GM21529 (cell line): ENCODE measurements at regions not wholly inside any gene's neighbourhood (a gene's known extent, or its start where the extent isn't known, plus 50 kb on each side); places are given as distances from the start of the nearest gene placed in this dataset.

ENCODE experiments used
- ATAC-seq: cut with Tn5 transposase; IDR thresholded peaks from one replicate; pipeline ENCODE4 v1.9.1; 2021; ENCODE audit not compliant: unreplicated experiment

DNA sequence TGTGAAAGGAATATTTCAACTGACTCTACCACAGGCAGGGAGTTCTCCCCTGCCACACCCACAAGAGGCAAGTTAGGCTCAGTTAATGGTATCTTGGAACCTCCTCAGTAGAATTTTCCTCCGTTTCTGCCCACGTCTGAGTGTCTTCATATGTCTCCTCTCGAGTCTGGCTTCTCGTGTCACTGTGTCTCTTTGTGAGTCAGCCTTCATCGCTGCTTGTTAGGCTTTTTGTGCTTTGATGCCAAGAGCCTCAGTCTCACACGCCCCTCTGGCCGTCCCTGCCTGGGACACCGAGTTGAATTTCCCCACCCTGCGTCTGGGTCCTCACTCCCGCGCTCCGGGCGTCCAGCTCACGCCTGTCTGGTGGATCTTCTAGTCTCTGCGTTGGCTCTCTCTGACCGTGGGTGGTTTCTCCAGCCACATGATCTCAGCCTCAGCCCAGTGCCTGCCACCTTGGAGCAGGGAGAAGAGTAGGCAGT lies 125.7 kb upstream of the GADD45A start:
- no peak for ATAC-seq

DNA sequence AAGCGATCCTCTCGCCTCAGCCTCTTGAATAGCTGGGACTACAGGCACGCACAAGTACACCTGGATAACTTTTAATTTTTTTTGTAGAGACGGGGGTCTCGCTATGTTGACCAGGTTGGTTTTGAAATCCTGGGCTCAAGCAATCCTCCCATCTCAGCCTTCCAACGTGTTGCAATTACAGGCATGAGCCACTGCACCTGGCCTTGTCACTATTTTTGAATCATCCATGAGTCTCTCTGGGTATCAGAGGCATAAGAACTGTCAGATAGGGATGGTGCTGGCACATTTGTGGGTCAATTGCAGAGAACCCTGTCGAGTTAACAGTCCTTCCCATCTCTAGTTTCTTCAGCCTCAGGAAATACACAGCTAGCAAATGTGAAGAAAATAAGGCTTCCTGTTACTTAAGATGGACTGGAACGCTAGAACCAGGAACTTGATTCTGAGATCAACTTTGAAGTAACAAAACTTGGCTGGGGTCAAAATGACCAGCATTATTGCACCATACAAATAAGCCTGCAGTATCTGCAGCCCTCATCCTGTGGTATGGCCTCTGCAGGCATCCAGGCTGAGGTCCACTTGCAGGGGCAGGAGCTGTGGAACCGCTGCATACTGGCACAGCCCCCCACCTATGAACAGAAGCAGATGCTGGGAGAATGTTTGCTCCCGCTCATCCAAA lies 124.3 kb upstream of the GADD45A start:
- no peak for ATAC-seq

DNA sequence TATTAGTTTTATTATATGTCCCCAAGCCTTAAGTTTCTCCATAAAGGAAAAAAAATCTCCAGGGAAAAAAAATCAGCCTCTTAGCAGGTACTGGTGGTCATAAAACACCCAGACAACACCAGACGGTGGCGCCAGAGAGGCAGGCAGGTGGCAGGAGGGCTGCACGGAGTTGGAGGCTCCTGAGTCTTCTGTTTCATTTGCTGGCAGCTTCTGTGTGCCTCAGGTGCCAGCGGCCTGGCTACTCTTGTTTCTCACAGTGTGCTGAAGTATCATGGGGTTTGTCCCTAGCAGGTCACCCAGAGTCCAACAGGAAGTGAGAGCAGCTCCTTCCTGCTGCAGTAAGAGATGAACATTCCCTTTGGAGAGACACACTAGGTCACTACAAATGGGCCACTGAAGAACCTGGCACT lies 123.3 kb upstream of the GADD45A start:
- ATAC-seq = peak; percentile 89

DNA sequence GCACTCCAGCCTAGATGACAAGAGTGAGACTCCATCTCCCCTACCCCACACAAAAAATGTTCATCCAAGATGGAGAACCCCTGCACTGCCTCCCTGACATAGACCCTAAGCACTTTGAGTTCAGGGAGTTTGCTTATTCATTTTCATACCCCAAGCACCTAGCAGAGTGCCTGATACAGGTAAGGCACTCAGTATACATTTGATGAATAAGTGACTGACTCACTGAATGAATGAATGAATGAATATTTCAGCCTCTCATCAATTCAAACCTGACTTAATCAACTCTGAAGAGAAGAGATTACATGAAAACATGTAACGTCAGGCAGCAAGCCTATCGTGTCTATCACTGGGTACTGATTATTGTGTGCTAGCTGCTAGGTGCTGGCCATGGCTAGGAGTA lies 121.3 kb upstream of the GADD45A start:
- no peak for ATAC-seq

DNA sequence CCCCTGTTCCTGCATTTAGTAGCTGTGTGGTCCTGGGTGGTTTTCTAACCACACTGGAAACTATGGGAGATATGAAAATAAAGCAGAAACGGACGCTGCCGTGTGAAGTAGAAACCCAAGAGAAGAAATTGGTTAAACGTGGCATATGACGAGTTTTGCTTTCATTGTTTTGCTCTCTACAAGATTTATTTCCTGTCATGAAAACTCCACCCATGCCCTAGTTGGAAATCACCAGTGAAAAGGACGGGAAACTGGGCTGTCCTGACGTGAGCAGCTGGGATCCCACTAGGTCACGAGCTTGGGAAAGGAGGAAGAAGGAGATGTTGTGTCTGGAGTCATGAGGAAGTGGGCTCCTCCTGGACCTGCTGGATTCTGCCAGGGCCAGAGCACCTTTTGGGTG lies 120.8 kb upstream of the GADD45A start:
- no peak for ATAC-seq

DNA sequence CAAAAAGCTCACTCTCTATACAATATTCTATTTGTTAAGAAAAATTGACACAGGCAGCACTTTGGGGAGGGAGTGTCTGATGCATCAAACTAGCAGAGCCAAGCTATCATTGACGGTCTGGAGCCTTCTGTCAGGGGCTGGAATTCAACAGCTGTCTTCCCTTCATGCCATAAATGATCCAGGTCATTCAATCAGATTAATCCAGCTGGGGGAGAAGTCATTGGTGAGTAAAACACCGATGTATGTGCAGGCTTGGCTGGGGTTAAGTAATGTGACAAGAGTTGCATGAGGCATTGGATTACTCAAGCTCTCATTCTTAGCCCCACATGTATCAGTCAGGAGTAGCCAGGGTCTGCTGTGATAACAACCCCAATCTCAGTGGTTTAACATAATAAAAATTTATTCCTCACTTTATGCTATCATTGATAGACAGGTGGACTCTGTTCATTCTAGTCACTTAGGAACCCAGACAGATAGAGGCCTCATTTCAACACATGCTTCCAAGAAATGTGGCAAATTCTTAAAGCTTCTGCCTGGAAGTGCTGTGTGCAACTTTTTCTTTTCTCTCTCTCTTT lies 118.1 kb upstream of the GADD45A start:
- ATAC-seq = no peak

DNA sequence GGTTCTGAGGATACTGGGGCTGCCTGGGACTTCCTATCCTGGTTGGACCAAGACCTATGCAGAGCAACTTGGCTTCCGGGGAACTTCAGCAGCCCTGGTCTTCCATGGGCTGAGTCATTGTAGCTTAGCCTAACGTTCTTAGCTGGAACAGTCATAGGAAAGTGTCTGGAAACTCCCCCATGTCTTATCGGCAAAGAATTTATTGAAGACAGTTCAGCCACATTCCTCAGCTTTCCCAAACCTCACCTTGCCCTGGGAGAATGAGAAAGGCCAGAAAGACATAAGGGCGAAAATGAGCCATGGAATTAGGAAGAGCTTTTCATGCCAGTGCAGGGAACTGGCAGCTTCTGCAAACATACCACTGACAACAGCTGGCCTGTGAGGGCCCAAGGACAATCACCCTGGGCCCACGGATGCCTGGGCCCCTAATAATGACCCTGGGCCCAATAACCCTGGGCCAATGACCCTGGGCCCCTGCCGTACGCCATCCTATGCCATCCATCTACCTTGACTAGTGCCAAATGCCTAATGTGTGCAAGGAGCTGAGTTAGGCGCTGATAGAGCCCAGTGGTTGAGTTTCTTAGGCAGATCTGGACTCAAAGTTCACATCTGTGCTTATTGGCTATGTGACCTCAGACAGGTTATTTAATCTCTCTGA lies 114.4 kb upstream of the GADD45A start:
- no peak for ATAC-seq

DNA sequence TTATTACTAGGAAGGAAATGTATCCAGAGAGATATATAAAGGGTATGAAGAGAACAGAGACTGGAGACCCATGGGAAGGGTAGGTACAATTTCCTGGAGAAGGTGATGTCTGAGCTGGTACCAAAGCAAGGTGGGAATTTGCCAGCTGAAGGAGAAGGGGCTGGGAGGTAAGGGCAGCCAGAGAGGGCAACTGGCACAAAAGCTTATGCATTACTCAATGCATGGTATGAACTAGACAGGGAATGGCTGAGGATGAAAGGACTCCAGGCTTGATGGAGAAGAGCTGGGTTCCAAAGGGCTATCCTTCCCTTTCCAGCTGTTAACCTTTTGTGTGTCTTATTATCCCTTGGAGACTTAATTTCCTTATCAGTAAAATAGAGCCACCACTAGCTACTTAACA lies 113.6 kb upstream of the GADD45A start:
- no peak for ATAC-seq

DNA sequence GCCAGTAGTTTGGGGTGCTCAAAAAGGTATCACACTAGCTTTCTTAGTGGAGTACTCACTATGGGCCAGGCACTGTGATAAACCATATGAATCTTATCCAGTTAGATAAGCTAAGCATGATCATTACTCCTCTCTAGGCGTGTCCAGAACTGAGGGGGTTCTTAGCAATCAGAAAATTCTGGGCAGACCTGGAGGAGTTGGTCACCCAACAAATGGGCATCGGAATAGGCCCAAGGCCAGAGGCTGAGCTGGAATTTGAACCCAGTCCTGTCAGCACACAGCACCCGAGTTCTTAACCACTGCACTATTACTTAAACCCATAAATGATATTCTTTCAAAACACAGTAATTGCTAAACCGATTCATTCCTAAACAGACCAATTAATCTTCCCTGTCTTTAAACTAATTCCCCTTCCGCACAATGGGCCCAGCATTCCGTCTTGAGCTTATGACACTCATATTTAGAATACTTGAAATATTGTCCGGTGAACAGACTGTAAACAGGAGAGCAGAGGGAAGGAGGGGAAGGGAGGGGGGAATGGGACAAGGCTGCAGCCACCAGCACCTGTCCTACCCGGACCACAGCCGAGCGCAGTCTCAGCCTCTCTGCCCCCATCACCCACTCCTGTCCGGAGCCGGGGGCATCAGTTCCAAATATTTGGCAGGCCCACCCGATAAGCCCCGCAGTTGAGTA lies 113.0 kb upstream of the GADD45A start:
- no peak for ATAC-seq

DNA sequence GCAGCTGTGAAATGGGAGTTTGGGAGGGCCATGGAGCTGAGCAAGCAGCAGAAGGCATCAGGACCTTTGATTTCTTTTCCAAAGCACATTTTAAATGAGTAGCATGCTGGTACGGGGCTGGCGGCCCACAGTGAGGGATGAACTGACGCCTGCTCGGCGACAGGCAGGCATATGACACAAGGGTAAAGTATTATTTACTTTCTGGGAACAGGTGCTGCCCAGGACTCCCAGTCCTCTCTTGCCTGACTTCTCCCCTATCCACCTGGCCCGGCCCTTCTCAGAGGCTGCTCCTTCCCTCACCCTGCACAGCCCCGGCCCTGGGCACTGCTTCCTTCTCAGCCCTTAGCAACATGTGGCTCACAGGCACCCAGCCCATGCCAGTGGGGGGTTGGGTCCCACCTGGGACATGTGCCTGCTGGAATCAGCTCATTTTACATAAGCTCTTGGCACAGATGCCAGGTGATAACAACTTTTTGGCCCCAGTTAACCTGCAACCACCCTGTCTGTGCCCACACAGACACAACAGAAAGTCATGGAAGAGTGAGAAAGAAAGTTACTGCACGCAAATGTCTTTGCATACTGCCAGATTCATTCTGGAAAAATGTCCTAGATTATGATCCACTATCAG lies 112.3 kb upstream of the GADD45A start:
- no peak for ATAC-seq

DNA sequence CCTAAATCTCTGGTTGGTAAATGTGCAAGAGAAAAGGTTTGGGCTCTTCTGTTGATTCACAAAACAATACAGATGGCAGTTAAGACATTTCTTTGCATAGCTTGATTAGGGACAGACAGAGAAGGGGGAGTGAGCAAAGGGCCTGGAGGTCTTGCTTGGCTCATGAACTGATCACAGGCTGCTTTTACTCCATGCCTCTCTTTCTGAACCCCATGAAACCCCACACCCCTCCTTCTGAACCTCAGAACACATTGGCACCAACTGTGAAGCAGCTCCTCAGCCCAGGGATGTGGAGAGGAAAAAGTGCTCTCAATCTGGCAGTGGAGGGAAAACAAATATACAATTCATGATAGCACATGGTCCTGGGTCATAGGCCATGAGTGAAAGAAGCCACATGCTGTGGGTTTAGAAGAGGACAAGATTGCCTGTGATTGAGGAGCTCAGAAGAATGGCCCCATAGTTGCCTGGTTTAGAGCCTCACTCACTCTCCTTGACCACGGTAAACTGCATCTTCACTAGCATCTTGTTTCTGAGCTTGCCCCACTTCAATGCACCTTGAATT lies 111.6 kb upstream of the GADD45A start:
- ATAC-seq = no peak

DNA sequence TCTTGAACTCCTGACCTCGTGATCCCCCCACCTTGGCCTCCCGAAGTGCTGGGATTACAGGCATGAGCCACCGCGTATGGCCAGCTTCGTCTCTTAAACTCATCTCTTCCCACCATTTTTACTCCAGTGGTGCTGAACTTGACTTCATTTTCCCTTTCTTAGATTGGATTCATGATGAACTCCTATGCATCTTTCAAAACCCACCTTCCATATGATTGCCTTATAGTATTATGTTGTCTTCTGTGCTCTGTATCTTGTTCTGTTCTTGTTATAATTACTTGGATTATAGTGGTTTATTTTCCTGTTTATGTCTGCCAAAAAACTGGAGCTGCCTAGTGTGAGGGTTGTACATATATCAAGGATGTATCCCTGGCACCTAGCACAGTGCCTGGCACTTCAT lies 110.8 kb upstream of the GADD45A start:
- ATAC-seq = no peak

DNA sequence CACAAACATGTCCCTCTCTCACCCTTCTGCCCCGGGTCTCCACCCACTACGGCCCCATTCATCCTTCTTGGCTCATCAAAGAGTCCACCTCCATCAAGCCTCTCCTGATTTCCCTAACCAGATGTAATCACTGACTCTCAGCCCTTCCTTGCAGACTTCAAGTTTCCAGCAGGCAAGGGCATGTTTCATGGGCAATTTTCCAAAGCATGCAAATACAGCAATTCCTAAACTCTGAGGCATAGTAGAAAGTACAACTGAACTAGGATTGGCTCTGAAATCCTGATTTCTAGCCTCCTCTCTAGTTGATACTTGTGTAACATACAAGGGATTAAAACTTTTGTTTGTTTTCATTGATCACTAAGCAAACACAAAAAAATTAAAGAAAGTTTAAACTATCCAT lies 109.1 kb upstream of the GADD45A start:
- ATAC-seq = no peak

DNA sequence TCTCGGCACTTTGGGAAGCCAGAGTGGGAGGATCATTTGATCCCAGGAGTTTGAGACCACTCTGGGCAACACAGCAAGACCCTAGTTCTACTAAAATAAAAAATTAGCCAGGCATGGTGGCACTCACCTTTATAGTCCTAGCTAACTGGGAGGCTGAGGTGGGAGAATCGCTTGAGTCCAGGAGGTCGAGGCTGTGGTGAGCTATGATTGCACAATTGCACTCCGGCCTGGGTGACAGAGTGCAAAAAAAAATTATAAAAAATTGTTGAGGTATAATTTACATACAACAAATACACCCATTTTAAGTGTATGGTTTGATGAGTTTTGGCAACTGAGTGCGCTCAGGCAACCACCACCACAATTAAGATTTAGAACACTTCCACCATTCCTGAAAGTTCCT lies 108.5 kb upstream of the GADD45A start:
- ATAC-seq = no peak

DNA sequence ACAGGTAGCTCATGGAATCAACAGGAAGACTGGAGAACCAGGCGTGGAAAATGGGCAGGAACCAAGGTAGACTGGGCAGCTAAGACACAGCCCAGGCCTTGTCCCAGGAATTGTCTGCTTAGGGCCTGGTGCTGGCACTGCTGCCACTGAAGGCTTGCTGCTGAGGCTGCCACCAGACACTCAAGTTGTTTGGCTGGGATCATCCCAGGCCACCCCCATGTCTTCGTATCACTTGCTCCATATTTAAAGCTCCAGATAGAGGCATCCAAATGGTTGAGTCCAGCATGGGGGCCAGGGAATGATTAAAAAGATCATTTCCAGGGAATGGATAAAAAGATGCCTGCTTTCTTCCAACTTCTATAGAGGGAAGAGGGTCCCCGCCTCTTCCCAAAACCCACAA lies 107.4 kb upstream of the GADD45A start:
- ATAC-seq = no peak

DNA sequence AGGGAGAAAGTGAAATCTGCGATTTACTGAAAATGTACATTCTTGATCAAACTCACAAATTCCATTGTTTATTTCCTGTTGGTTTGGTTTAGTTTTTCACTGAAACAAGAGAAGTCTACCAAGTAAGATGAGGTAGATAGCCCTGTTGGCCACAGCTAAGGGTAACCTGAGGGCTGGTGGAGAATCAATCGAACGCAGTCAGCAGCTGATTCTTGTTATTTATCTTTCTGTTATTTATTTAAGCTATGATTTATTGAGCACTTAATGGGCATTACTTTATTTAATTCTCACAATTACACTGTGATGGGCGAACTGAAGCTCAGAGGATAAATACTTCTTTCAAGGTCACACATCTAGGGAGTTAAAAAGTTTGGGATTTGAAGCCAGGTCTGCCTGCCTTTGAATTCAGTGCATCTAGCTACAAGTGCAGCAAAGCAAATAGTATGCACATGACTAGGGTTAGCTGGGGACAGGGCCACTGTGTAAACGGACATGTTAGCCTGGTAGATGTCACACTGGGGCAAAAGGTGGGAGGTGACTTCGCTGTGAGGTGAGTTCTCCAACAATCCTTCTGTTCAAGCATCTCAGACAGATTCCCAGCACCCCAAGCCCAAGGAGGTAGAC lies 106.5 kb upstream of the GADD45A start:
- no peak for ATAC-seq

DNA sequence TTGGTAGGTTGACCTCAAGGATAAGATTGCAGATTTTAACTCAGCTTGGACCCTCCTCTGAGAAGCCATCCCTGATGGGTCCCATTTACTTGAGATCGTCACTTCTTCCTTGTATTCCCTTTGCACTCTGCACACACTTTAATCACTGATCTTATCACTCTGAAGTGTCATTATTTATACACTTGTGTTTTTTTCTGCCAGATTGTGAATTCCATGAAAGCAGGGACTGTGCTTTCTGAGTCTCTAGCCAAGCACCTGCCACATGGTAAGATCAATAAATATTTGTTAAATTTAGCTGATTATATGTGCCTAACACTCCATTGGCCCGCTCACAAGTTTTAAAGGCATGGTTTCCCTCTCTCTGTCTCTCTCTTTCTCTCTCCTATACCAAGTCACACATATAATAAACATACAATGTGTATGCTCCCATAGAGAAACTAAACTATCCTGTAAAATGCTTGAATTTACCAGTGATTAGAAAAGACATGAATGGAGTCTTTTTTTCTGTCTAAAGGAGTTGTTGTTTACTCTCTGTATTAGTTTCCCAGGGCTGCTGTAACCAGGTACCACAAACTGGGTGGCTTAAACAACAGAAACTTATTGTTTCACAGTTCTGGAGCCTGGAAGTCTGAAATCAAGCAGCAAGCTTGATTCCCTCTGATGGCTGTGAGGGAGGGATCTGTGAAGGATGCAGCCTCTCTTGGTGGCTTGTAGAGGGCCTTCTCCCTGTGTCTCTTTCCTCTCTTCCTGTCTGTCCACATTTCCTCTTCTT lies 105.2 kb upstream of the GADD45A start:
- no peak for ATAC-seq

DNA sequence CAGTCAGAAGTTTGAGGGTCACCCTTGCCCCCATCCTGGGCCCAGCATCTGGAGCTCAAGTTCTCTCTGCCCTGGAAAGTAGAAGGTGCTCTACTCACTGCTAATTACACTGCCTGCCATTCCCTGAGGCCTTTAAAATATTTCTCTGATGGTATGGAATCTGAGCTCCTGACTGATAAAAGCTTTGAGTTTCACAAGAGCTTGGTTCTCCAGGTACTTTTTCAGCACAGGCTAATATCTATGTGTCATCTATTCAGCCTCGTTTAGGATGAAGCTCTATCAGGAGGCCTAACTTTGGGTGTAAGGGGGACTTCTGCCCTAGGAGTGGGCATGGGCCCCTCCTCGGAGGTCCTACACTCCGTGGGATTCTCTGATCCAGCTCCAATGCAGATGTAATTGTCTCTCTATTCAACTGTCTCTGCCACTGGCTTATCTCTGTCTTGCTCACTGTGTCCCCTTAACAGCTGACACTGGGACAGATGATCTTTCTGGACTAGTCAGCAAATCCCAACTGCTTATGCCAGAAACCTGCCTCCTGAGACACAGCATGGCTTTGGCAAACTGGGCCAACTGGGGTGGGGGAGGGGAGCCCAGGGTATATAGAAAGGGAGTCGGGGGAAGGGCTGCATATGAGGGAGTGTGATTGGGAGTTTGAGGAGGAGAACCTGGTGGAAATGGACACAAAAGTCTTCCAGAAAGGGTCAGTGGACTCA lies 104.2 kb upstream of the GADD45A start:
- ATAC-seq = no peak
